HG03439 (cell line): ENCODE measurements at regions not wholly inside any gene's neighbourhood (a gene's known extent, or its start where the extent isn't known, plus 50 kb on each side); places are given as distances from the start of the nearest gene placed in this dataset.

Experiments used
- ATAC-seq: cut with Tn5 transposase; IDR thresholded peaks from one replicate; pipeline ENCODE4 v1.9.1; 2021; ENCODE audit warnings: mild to moderate bottlenecking, moderate library complexity; ENCODE audit not compliant: unreplicated experiment

GRCh38 chr5:169450464-169450863, 133.1 kb upstream of the SPDL1 start:
- no peak for ATAC-seq

- no peak for ATAC-seq
Observed at GRCh38 chr5:169448826-169449225, 134.7 kb upstream of the SPDL1 start.

- ATAC-seq, result no peak
Observed at GRCh38 chr5:169445191-169445590, 138.4 kb upstream of the SPDL1 start.

- no peak for ATAC-seq
Observed at GRCh38 chr5:169442913-169443784, 140.4 kb upstream of the SPDL1 start.

GRCh38 chr5:169442403-169442874, 141.1 kb upstream of the SPDL1 start:
- no peak for ATAC-seq

GRCh38 chr5:169440107-169440705, 139.3 kb upstream of the SLIT3 start:
- no peak for ATAC-seq

- no peak for ATAC-seq
Observed at GRCh38 chr5:169439362-169439761, 138.4 kb upstream of the SLIT3 start.

- ATAC-seq, result no peak
Observed at GRCh38 chr5:169435506-169436229, 134.7 kb upstream of the SLIT3 start.

- ATAC-seq, result no peak
Observed at GRCh38 chr5:169433221-169433651, 132.3 kb upstream of the SLIT3 start.

- ATAC-seq, result no peak
Observed at GRCh38 chr5:169431386-169431785, 130.4 kb upstream of the SLIT3 start.

- no peak for ATAC-seq
Observed at GRCh38 chr5:169430671-169431070, 129.7 kb upstream of the SLIT3 start.

GRCh38 chr5:169429044-169429443, 128.1 kb upstream of the SLIT3 start:
- ATAC-seq, result no peak

- no peak for ATAC-seq
Observed at GRCh38 chr5:169426784-169427183, 125.8 kb upstream of the SLIT3 start.

- no peak for ATAC-seq
Observed at GRCh38 chr5:169424670-169425378, 123.9 kb upstream of the SLIT3 start.

- no peak for ATAC-seq
Observed at GRCh38 chr5:169424279-169424655, 123.3 kb upstream of the SLIT3 start.

GRCh38 chr5:169423580-169424278, 122.8 kb upstream of the SLIT3 start:
- ATAC-seq, result no peak

- no peak for ATAC-seq
Observed at GRCh38 chr5:169422087-169422486, 121.1 kb upstream of the SLIT3 start.

GRCh38 chr5:169421677-169422076, 120.7 kb upstream of the SLIT3 start:
- no peak for ATAC-seq

- no peak for ATAC-seq
Observed at GRCh38 chr5:169417676-169418075, 116.7 kb upstream of the SLIT3 start.

- peak; percentile 98 for ATAC-seq
Observed at GRCh38 chr5:169416583-169417196, 115.8 kb upstream of the SLIT3 start.
